ENCODE measurements at regions not wholly inside any gene's neighbourhood (a gene's known extent, or its start where the extent isn't known, plus 50 kb on each side); places are given as distances from the start of the nearest gene placed in this dataset.

GRCh38 chr20:4569092-4569491, 117.2 kb upstream of the PRNP start:
- Histone ChIP-seq H3K4me3 (replicated peaks in 1 of 4; ENCODE audit: control extremely low read depth in 1 of 4, insufficient read depth in 1 of 4, low read depth in 3 of 4, low read length in 4 of 4) (no peak overlapping the region), H3K4me2 (ENCODE audit: extremely low read depth, insufficient read depth, low read length) (no peak overlapping the region), H4K20me1 (ENCODE audit: control insufficient read depth, extremely low read depth, insufficient read depth, low read length) (no peaks in the 10 kb centered on the region), H3K27me3 (ENCODE audit: control insufficient read depth, insufficient read depth, low read length) (no peaks in the 10 kb centered on the region), H3K79me2 (ENCODE audit: control insufficient read depth, insufficient read depth, low read length) (no peaks in the 10 kb centered on the region), H3K4me1 (ENCODE audit: control insufficient read depth, extremely low read depth, insufficient read depth, low read length) (peaks cover 5% of the 10 kb centered on the region), H3K9ac (ENCODE audit: insufficient read depth, low read length) (no peak overlapping the region), H2AFZ (ENCODE audit: low read length) (no peak overlapping the region), H3K9me3 (ENCODE audit: control insufficient read depth, insufficient read depth, low read depth, low read length) (no peaks in the 10 kb centered on the region), H3K27ac (ENCODE audit: insufficient read depth, low read length) (no peak overlapping the region), H3K36me3 (ENCODE audit: control insufficient read depth, insufficient read depth, low read length) (no peaks in the 10 kb centered on the region)
- no peak for TF ChIP-seq EZH2 (IDR thresholded peaks at IDR 0.05; ENCODE audit: low read length, missing control alignments)
- peak in 1 of 2 donors; percentile 12 for TF ChIP-seq CTCF (conservative IDR thresholded peaks at IDR 0.05 in 1 of 2, IDR thresholded peaks at IDR 0.05 in 1 of 2; ENCODE audit: low read depth in 1 of 2, low read length in 2 of 2)
- DNase-seq (ENCODE audit: low read depth in 2 of 2), result no peak

- no peaks in the 10 kb centered on the region for H3K79me2 ChIP-seq (ENCODE audit: control insufficient read depth, insufficient read depth, low read length)
Measured at GRCh38 chr20:4568361-4568959, 117.8 kb upstream of the PRNP start.

DNA sequence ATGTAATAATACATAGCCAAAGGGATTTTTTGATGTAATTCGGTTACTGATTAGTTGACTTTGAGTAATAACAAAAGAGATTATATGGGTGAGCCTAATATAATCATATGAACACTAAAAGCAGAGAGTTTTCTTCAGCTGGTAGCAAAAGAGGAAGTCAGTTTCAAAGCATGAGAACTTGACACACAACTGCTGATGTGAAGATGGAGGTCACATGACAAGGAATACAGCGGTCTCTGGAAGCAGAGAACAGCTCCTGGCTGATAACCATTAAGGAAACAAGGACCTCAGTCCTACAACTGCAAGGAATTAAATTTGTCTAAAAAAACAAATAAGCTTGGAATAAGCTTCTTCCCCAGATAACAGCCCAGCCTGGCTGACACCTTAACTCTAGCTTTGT, 119.1 kb upstream of the PRNP start:
- TF ChIP-seq EZH2 (IDR thresholded peaks at IDR 0.05; ENCODE audit: low read length, missing control alignments), result no peak
- TF ChIP-seq CTCF (conservative IDR thresholded peaks at IDR 0.05 in 1 of 2, IDR thresholded peaks at IDR 0.05 in 1 of 2; ENCODE audit: low read depth in 1 of 2, low read length in 2 of 2), result no peak
- Histone ChIP-seq H3K9ac (ENCODE audit: insufficient read depth, low read length) (no peak overlapping the region), H3K27me3 (ENCODE audit: control insufficient read depth, insufficient read depth, low read length) (no peaks in the 10 kb centered on the region), H3K4me1 (ENCODE audit: control insufficient read depth, extremely low read depth, insufficient read depth, low read length) (no peaks in the 10 kb centered on the region), H4K20me1 (ENCODE audit: control insufficient read depth, extremely low read depth, insufficient read depth, low read length) (no peaks in the 10 kb centered on the region), H3K36me3 (ENCODE audit: control insufficient read depth, insufficient read depth, low read length) (no peaks in the 10 kb centered on the region), H2AFZ (ENCODE audit: low read length) (no peak overlapping the region), H3K79me2 (ENCODE audit: control insufficient read depth, insufficient read depth, low read length) (no peaks in the 10 kb centered on the region), H3K27ac (ENCODE audit: insufficient read depth, low read length) (no peak overlapping the region), H3K4me2 (ENCODE audit: extremely low read depth, insufficient read depth, low read length) (no peak overlapping the region), H3K4me3 (replicated peaks in 1 of 4; ENCODE audit: control extremely low read depth in 1 of 4, insufficient read depth in 1 of 4, low read depth in 3 of 4, low read length in 4 of 4) (no peak overlapping the region), H3K9me3 (ENCODE audit: control insufficient read depth, insufficient read depth, low read depth, low read length) (no peaks in the 10 kb centered on the region)
- no peak for DNase-seq (ENCODE audit: low read depth in 2 of 2)

More at GRCh38 chr20:4568361-4568959, 117.8 kb upstream of the PRNP start:
- H3K9ac ChIP-seq (ENCODE audit: insufficient read depth, low read length), result no peak overlapping the region
- no peaks in the 10 kb centered on the region for H4K20me1 ChIP-seq (ENCODE audit: control insufficient read depth, extremely low read depth, insufficient read depth, low read length)
- no peaks in the 10 kb centered on the region for H3K36me3 ChIP-seq (ENCODE audit: control insufficient read depth, insufficient read depth, low read length)
- no peak overlapping the region for H3K27ac ChIP-seq (ENCODE audit: insufficient read depth, low read length)
- H3K9me3 ChIP-seq (ENCODE audit: control insufficient read depth, insufficient read depth, low read depth, low read length), result no peaks in the 10 kb centered on the region
- TF ChIP-seq EZH2 (IDR thresholded peaks at IDR 0.05; ENCODE audit: low read length, missing control alignments), result no peak
- TF ChIP-seq CTCF (conservative IDR thresholded peaks at IDR 0.05 in 1 of 2, IDR thresholded peaks at IDR 0.05 in 1 of 2; ENCODE audit: low read depth in 1 of 2, low read length in 2 of 2), result no peak
- no peaks in the 10 kb centered on the region for H3K27me3 ChIP-seq (ENCODE audit: control insufficient read depth, insufficient read depth, low read length)
- H2AFZ ChIP-seq (ENCODE audit: low read length), result no peak overlapping the region
- H3K4me1 ChIP-seq (ENCODE audit: control insufficient read depth, extremely low read depth, insufficient read depth, low read length), result peaks cover 2% of the 10 kb centered on the region
- no peak for DNase-seq (ENCODE audit: low read depth in 2 of 2)
- H3K4me2 ChIP-seq (ENCODE audit: extremely low read depth, insufficient read depth, low read length), result no peak overlapping the region
- no peak overlapping the region for H3K4me3 ChIP-seq (replicated peaks in 1 of 4; ENCODE audit: control extremely low read depth in 1 of 4, insufficient read depth in 1 of 4, low read depth in 3 of 4, low read length in 4 of 4)

Measured in fibroblast of lung (primary cell).